ENCODE measurements at regions not wholly inside any gene's neighbourhood (a gene's known extent, or its start where the extent isn't known, plus 50 kb on each side); places are given as distances from the start of the nearest gene placed in this dataset.
"Not testable (repeated sequence)": the region's sequence is repeated elsewhere in the genome, so short reads cannot be mapped to it uniquely, and the experiment has no call there.

DNA sequence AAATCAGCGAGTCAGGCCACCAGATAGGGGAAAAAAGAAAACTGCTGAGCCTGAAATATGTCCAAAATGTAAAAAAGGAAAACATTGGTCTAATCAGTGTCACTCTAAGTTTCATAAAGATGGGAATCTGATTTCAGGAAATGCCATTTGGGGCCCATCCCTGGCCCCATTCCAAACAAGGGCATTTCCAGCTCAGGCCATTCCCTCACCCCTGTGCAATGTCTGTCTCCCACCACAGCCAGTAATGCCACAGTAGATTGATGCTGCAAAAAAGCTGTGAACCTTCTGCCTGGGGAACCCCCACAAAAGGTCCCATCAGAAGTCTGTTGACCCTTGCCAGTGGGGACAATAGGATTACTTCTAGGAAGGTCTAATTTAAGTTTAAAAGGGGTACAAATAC, 199.6 kb downstream of the YTHDC2 start:
- H3K9me3 ChIP-seq: peaks cover 0 to 19% (median 4%) of the 10 kb centered on the region in 12 donors
- no peak overlapping the region for H3K27ac ChIP-seq
- no peak for DNase-seq
- no peak overlapping the region for H3K4me3 ChIP-seq
- H3K4me1 ChIP-seq: no peaks in the 10 kb centered on the region
- no peak for ATAC-seq
- TF ChIP-seq POLR2A (IDR thresholded peaks at IDR 0.05) (no peak), CTCF (IDR thresholded peaks at IDR 0.05) (no peak)
- H3K36me3 ChIP-seq: no peaks in the 10 kb centered on the region
- 54 to 91% (median 65%) methylated on average over 1 of the region's 1 CpG for whole genome bisulfite sequencing, 4 donors
- intact Hi-C loops (cut with DNase I): no loop called here
- no peaks in the 10 kb centered on the region for H3K27me3 ChIP-seq

GRCh38 chr5:113715921-113716320, 202.4 kb downstream of the YTHDC2 start:
- H3K27me3 ChIP-seq; intact Hi-C loops (cut with DNase I): not testable (repeated sequence)
- WGBS, 4 donors: 68 to 79% (median 75%) methylated on average over 2 of the region's 2 CpGs

DNA sequence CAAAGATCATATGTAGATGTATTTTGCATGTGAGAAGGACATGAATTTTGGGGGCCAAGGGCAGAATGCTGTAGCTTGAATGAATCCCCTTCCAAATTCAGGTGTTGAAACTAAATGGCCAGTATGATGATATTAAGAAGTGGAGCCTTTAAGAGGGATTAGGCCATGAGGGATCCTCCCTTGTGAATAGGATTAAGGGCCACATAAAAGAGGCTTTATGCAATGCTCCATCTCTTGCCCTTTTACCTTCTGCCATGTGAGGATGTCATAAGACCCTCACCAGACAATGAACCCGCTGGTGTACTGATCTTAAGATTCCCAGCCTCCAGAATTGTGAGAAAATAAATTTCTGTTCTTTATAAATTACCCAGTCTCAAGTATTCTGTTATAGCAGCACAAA, 206.1 kb downstream of the YTHDC2 start:
- intact Hi-C loops (cut with DNase I): no loop called here
- Histone ChIP-seq H3K4me3 (no peak overlapping the region), H3K36me3 (no peaks in the 10 kb centered on the region), H3K27me3 (no peaks in the 10 kb centered on the region), H3K27ac (no peak overlapping the region), H3K4me1 (no peaks in the 10 kb centered on the region), H3K9me3 (peaks cover 0 to 19% (median 4%) of the 10 kb centered on the region in 12 donors)
- WGBS, 4 donors: 55 to 67% (median 66%) methylated on average over 1 of the region's 1 CpG
- ATAC-seq: no peak
- DNase-seq: no peak
- no peak for TF ChIP-seq POLR2A (IDR thresholded peaks at IDR 0.05)
- no peak for TF ChIP-seq CTCF (IDR thresholded peaks at IDR 0.05)

More at GRCh38 chr5:113715921-113716320, 202.4 kb downstream of the YTHDC2 start:
- not testable (repeated sequence) for H3K4me1 ChIP-seq, ATAC-seq, DNase-seq, H3K36me3 ChIP-seq, H3K4me3 ChIP-seq, H3K27ac ChIP-seq
- peaks cover 0 to 19% (median 4%) of the 10 kb centered on the region in 12 donors for H3K9me3 ChIP-seq

GRCh38 chr5:113721171-113721570, 207.7 kb downstream of the YTHDC2 start:
- WGBS, 4 donors: 54 to 68% (median 64%) methylated on average over 2 of the region's 2 CpGs
- H3K27ac ChIP-seq: no peak overlapping the region
- no peaks in the 10 kb centered on the region for H3K27me3 ChIP-seq
- TF ChIP-seq POLR2A (IDR thresholded peaks at IDR 0.05): no peak
- no peak for TF ChIP-seq CTCF (IDR thresholded peaks at IDR 0.05)
- ATAC-seq: no peak
- H3K4me3 ChIP-seq: no peak overlapping the region
- no peak for DNase-seq
- intact Hi-C loops (cut with DNase I): no loop called here
- no peaks in the 10 kb centered on the region for H3K36me3 ChIP-seq
- H3K4me1 ChIP-seq: no peaks in the 10 kb centered on the region
- peaks cover 0 to 11% (median 3%) of the 10 kb centered on the region in 12 donors for H3K9me3 ChIP-seq

GRCh38 chr5:113723021-113723420, 209.5 kb downstream of the YTHDC2 start:
- no peak for DNase-seq

More at GRCh38 chr5:113723021-113723420, 209.5 kb downstream of the YTHDC2 start:
- WGBS, 4 donors: 82 to 89% (median 86%) methylated on average over 6 of the region's 6 CpGs
- TF ChIP-seq CTCF (IDR thresholded peaks at IDR 0.05) (no peak), POLR2A (IDR thresholded peaks at IDR 0.05) (no peak)
- intact Hi-C loops (cut with DNase I): no loop called here
- Histone ChIP-seq H3K4me3 (no peak overlapping the region), H3K9me3 (peaks cover 0 to 3% (median 0%) of the 10 kb centered on the region in 12 donors), H3K4me1 (no peaks in the 10 kb centered on the region), H3K27ac (no peak overlapping the region), H3K27me3 (no peaks in the 10 kb centered on the region), H3K36me3 (no peaks in the 10 kb centered on the region)
- no peak for ATAC-seq
